Epithelial cell of proximal tubule (primary cell): ENCODE measurements at regions not wholly inside any gene's neighbourhood (a gene's known extent, or its start where the extent isn't known, plus 50 kb on each side); places are given as distances from the start of the nearest gene placed in this dataset.

ENCODE experiments used
- DNase-seq: peaks from one replicate; pipeline ENCODE4 v3.0.0-alpha.2; 2011; ENCODE audit warnings: low read depth
- H3K4me3 ChIP-seq: 2 replicates; pipeline ENCODE4 v1.5.1; 2011; ENCODE audit warnings: low read depth, mild to moderate bottlenecking, low read length
- TF ChIP-seq, protein P1 (sequence below): conservative IDR thresholded peaks from 2 replicates; pipeline ENCODE4 v1.5.1; 2012; ENCODE audit warnings: low read depth, mild to moderate bottlenecking, low read length

- no peak for DNase-seq
- TF ChIP-seq, protein P1, sequence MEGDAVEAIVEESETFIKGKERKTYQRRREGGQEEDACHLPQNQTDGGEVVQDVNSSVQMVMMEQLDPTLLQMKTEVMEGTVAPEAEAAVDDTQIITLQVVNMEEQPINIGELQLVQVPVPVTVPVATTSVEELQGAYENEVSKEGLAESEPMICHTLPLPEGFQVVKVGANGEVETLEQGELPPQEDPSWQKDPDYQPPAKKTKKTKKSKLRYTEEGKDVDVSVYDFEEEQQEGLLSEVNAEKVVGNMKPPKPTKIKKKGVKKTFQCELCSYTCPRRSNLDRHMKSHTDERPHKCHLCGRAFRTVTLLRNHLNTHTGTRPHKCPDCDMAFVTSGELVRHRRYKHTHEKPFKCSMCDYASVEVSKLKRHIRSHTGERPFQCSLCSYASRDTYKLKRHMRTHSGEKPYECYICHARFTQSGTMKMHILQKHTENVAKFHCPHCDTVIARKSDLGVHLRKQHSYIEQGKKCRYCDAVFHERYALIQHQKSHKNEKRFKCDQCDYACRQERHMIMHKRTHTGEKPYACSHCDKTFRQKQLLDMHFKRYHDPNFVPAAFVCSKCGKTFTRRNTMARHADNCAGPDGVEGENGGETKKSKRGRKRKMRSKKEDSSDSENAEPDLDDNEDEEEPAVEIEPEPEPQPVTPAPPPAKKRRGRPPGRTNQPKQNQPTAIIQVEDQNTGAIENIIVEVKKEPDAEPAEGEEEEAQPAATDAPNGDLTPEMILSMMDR, result no peak
- no peak overlapping the region for H3K4me3 ChIP-seq
Measured at GRCh38 chr4:15130441-15130840, 128.2 kb downstream of the CPEB2 start.

GRCh38 chr4:15131551-15131950, 129.3 kb downstream of the CPEB2 start:
- DNase-seq, result no peak
- TF ChIP-seq, protein P1, result no peak

GRCh38 chr4:15132739-15133138, 130.5 kb downstream of the CPEB2 start:
- H3K4me3 ChIP-seq, result no peak overlapping the region
- no peak for DNase-seq
- TF ChIP-seq, protein P1, result no peak

More at GRCh38 chr4:15131551-15131950, 129.3 kb downstream of the CPEB2 start:
- no peak overlapping the region for H3K4me3 ChIP-seq

DNA sequence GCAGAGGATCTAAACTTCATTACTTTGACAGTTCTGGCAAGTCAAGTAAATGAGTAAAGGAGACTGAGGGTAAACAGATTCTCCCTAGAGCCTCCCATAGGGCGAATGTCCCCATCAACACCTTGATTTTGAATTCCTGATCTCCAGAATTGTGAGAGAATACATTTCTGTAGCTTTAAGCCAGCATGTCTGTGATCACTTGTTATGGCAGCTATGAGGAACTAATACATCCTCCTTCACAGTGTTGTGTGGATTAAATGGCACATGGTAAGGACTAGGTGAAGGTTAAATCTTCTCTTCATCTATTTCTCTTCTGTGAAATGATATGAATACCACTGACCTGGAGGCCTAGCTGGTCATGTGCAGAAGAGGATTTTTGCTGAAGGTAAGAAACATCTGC, 137.3 kb downstream of the CPEB2 start:
- no peak overlapping the region for H3K4me3 ChIP-seq
- TF ChIP-seq, protein P1, result no peak
- no peak for DNase-seq

GRCh38 chr4:15142201-15142600, 139.9 kb downstream of the CPEB2 start:
- TF ChIP-seq, protein P1, result no peak
- H3K4me3 ChIP-seq, result no peak overlapping the region
- no peak for DNase-seq

DNA sequence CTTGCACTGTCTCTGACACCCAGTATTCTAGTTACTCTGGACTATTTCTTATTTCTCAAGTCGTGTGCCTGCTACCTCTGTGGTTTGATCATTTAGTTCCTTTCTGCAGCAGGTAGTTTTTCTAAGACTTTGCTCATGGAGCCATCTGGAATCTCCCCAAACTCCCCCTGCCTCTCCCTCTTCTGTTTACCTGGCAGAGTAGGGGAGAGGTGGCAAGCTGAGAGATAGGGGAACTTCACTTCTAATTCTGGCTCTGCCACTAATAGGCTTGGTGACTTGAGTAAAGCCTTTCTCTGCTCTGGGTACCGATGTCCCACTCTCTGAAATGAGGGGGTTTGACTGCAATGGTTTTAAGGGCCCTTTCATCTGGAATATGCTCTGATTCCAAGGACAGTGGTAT, 141.3 kb downstream of the CPEB2 start:
- H3K4me3 ChIP-seq, result no peak overlapping the region
- no peak for DNase-seq
- TF ChIP-seq, protein P1, result no peak

DNA sequence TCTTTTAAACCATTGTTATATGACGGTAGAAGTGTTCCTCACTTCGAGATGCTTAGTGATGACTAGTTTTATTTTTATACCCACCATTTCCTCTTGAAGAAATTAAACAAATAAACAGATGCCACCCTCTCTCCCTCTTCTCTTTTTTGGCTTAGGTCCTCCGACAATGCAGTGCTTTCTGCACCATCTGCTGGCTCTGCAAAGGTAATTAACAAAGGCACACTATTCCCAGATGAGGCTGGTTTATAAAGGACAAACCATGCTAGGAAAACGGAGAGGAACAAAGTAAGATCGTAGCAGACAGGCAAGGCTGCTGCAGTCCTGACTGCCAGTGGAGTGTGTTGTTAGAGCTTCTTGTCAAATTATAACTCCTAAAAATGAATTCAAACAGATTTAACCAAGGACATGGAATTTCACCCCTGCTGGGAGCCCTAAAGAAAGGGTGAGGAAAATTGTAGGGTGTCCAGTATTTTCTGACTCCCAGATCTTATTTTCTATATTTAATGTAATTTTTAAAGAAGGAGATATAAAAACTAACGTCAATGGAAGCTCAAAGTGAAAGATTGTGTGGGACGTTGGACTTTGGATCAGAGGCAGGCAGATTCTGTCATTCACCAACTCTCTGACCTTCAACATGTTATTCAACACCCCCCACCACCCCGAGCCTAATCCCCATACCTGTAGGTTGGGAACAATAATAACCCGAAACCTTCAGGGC, 142.1 kb downstream of the CPEB2 start:
- no peak for DNase-seq
- TF ChIP-seq, protein P1, result peak; percentile 48
- no peak overlapping the region for H3K4me3 ChIP-seq
